Large intestine (tissue), 3 donors: ENCODE measurements at regions not wholly inside any gene's neighbourhood (a gene's known extent, or its start where the extent isn't known, plus 50 kb on each side); places are given as distances from the start of the nearest gene placed in this dataset.

Experiments used
- DNase-seq, 2 donors: peaks; one replicate each; pipeline versions ENCODE4 v3.0.0 to v3.0.0-alpha.2; 2013
- H3K27ac ChIP-seq: one replicate; pipeline ENCODE4 v1.5.1; 2013; ENCODE audit warnings: low read length
- H3K27me3 ChIP-seq: 2 replicates; pipeline ENCODE4 v1.6.1; 2013; ENCODE audit warnings: low read length; ENCODE audit not compliant: control insufficient read depth, insufficient read depth
- H3K36me3 ChIP-seq: 2 replicates; pipeline ENCODE4 v1.6.1; 2013; ENCODE audit warnings: low read length; ENCODE audit not compliant: control insufficient read depth, insufficient read depth
- H3K4me1 ChIP-seq: one replicate; pipeline ENCODE4 v1.6.1; 2013; ENCODE audit warnings: low read length; ENCODE audit not compliant: control insufficient read depth, insufficient read depth
- H3K4me3 ChIP-seq: one replicate; pipeline ENCODE4 v1.5.1; 2013; ENCODE audit warnings: low read length
- H3K9me3 ChIP-seq: one replicate; pipeline ENCODE4 v1.6.1; 2013; ENCODE audit warnings: mild to moderate bottlenecking, low read depth, low read length, moderate library complexity; ENCODE audit not compliant: control insufficient read depth
- WGBS: methylation state at CpG from one replicate; pipeline ENCODE4 v1.1.5; 2013; ENCODE audit warnings: low lambda C conversion rate; ENCODE audit not compliant: insufficient coverage; 5-methylcytosine and 5-hydroxymethylcytosine counted together

DNA sequence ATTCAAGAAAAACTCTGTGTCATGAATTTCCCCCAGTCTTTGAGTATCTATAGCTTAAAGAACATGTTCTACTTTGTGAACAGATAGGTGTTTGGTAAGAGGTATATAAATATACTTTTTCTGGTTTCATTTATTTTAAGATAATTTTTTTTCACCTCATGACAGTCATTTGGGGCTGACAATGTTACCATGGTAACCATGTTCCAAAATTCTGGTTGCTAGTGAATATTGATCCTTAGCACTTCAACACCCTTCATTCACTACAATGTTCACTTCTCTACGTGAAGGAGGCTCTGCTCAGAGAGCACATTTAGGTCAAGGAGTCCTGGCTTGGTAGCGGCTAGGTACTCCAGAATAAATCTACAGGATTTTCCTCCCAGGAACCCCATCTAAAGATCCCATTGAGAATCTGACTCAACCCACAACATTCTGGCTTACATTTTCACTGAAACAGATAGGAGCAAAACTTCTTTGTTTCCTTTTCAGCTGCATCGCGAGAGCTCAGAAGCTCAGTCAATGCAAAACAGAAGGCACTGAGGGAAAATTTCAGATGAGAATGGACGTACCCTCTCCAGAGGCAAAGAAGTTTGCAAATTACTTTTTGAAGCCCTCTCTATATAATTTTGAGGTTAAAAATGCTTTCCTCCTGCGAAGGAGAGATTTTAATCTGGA lies 93.6 kb downstream of the ARF6 start:
- no peak for DNase-seq

GRCh38 chr14:49988080-49988990 lies 95.5 kb downstream of the ARF6 start:
- peak overlapping the region; percentile 73 for H3K27ac ChIP-seq
- H3K4me3 ChIP-seq, result no peak overlapping the region
- H3K4me1 ChIP-seq, result peaks cover 50% of the 10 kb centered on the region
- H3K27me3 ChIP-seq, result no peaks in the 10 kb centered on the region
- no CpG with 5 or more reads among the region's 9 CpGs for WGBS
- H3K36me3 ChIP-seq, result no peaks in the 10 kb centered on the region
- no peaks in the 10 kb centered on the region for H3K9me3 ChIP-seq
- DNase-seq, result peak in 1 of 2 donors; percentile 54

More for the DNA sequence above, 93.6 kb downstream of the ARF6 start:
- Histone ChIP-seq H3K27me3 (no peaks in the 10 kb centered on the region), H3K4me3 (no peak overlapping the region), H3K36me3 (no peaks in the 10 kb centered on the region), H3K4me1 (peaks cover 48% of the 10 kb centered on the region), H3K9me3 (no peaks in the 10 kb centered on the region), H3K27ac (peak overlapping the region; percentile 87)
- WGBS, result no CpG with 5 or more reads among the region's 6 CpGs

DNA sequence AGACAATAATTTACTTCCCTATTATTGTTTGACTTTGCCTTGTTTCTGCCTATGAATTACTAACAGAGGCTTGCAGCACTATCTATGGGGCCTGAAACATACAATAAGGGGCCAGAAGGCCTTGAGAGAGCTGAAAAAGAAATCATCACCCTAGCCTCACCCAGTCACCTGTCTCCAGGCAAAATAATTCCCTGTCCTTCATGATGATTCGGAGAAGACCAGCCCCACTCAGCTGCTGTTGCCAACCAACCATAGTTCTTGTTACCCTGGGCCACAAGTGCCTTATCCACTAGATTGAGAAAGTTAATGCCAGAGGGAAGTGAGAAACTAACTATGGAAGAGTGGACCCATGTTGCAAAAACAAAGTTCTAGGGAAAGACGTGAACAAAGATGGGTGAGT lies 97.1 kb downstream of the ARF6 start:
- Histone ChIP-seq H3K27me3 (no peaks in the 10 kb centered on the region), H3K4me3 (no peak overlapping the region), H3K27ac (peak overlapping the region; percentile 83), H3K9me3 (no peaks in the 10 kb centered on the region), H3K4me1 (peaks cover 53% of the 10 kb centered on the region), H3K36me3 (no peaks in the 10 kb centered on the region)
- peak in 1 of 2 donors; percentile 79 for DNase-seq
- WGBS, result 71% methylated on average over 1 of the region's 2 CpGs

DNA sequence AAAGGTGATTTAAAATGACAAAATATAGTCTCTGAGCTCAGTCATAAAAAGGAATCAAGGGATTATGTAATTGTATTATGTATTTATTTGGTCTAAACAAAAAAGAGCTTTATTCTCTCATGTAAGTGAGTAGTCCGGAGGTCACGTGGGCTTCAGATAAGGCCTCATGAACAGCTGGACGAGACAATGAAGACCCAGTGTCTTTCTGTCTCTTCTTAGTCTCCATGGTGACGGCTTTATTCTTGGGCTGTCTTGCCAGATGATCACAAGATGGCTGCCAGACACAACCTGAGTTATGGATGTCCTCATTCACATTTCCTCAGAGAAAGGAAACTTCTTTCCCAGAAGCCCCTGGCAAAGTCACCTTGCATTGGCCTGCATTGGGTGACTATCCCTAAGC lies 98.6 kb downstream of the ARF6 start:
- H3K9me3 ChIP-seq, result no peaks in the 10 kb centered on the region
- H3K36me3 ChIP-seq, result no peaks in the 10 kb centered on the region
- H3K27me3 ChIP-seq, result no peaks in the 10 kb centered on the region
- H3K4me3 ChIP-seq, result no peak overlapping the region
- H3K4me1 ChIP-seq, result peaks cover 48% of the 10 kb centered on the region
- peak in 1 of 2 donors; percentile 31 for DNase-seq
- H3K27ac ChIP-seq, result no peak overlapping the region
- no CpG with 5 or more reads among the region's 4 CpGs for WGBS

DNA sequence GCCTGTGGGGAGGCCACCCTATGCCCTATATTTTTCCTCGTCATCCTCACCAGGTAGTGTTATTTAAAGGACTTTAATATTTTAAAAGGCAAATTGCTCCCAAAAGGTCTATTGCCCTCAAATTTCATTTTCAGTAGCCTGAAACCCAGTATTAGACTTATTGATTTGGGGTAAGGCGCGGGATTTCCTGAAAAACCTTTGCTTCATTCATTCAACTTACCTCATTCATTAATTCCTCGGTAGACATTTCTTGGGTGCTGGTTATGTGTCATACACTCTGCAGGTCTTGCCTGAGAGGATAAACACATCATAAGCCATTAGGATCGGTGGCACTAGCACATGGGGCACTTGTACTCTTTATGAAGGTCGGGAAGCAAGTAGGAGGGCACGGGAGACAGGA lies 99.2 kb downstream of the ARF6 start:
- Histone ChIP-seq H3K36me3 (no peaks in the 10 kb centered on the region), H3K27me3 (no peaks in the 10 kb centered on the region), H3K9me3 (no peaks in the 10 kb centered on the region), H3K4me3 (no peak overlapping the region), H3K4me1 (peaks cover 43% of the 10 kb centered on the region), H3K27ac (no peak overlapping the region)
- no peak for DNase-seq
- 100% methylated on average over 2 of the region's 7 CpGs for WGBS

DNA sequence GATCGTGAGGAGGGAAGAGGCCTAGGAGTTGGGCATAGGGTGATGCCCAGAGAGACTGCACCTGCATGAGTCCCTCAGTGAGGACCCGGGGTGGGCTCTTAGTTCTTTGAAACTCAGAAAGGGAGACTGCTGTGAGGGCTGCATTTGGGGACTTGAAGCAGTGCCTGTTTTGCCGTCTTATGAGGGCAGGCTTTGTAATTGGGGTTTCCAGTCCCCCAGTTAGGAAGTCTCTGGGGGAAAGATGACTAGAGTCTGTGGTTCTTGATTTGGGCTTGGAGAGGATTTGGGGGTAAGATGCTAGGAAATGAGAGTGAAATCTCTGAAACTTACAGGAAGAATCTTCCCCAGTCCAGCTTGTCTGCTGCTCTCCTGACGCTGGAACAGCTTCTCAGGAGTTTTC lies 99.6 kb downstream of the ARF6 start:
- DNase-seq, result no peak
- no peak overlapping the region for H3K4me3 ChIP-seq
- H3K9me3 ChIP-seq, result no peaks in the 10 kb centered on the region
- peaks cover 45% of the 10 kb centered on the region for H3K4me1 ChIP-seq
- H3K27me3 ChIP-seq, result no peaks in the 10 kb centered on the region
- no peak overlapping the region for H3K27ac ChIP-seq
- 80% methylated on average over 1 of the region's 4 CpGs for WGBS
- no peaks in the 10 kb centered on the region for H3K36me3 ChIP-seq

DNA sequence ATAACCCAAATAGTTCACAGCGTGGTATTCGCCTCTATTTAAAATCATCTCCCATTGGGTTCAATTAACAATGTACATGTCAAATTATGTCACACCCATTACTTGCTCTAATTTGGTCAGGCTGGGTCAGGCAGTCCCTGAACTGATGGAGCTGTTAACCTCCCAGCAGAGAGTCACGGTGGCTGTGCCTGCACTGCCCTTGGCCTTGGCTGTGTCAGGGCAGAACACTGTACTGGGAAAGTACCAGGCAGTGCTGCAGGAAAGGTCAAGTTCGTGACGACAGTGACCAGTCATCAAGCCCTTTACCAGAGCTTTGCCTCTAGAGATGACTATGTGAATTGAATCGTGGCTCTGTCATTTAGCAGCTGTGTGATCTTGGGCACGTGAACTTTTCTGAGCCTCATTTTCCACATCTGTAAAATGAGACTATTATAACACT lies 100.0 kb downstream of the ARF6 start:
- no peak for DNase-seq
- no CpG with 5 or more reads among the region's 7 CpGs for WGBS
- Histone ChIP-seq H3K27me3 (no peaks in the 10 kb centered on the region), H3K36me3 (no peaks in the 10 kb centered on the region), H3K4me1 (peaks cover 41% of the 10 kb centered on the region), H3K9me3 (no peaks in the 10 kb centered on the region), H3K4me3 (no peak overlapping the region), H3K27ac (no peak overlapping the region)

DNA sequence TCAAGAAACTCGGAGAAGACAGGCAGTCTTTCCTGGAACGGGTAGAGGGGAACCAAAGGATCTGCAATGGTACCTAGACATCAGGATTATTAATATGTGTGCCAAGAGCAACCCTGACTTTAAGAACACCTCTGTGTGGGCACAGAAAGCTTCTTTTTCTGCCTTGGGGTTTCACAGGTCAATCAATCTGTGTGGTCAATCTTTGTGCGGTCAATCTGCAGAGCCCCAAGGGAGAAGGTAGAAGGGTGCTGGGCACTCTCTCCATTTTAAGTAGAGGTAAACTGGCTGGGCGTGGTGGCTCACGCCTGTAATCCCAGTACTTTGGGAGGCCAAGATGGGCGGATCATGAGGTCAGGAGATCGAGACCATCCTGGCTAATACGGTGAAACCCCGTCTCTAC lies 100.7 kb downstream of the ARF6 start:
- no peak overlapping the region for H3K4me3 ChIP-seq
- no CpG with 5 or more reads among the region's 9 CpGs for WGBS
- H3K27ac ChIP-seq, result no peak overlapping the region
- H3K27me3 ChIP-seq, result no peaks in the 10 kb centered on the region
- H3K4me1 ChIP-seq, result peaks cover 34% of the 10 kb centered on the region
- no peaks in the 10 kb centered on the region for H3K9me3 ChIP-seq
- H3K36me3 ChIP-seq, result no peaks in the 10 kb centered on the region
- no peak for DNase-seq

DNA sequence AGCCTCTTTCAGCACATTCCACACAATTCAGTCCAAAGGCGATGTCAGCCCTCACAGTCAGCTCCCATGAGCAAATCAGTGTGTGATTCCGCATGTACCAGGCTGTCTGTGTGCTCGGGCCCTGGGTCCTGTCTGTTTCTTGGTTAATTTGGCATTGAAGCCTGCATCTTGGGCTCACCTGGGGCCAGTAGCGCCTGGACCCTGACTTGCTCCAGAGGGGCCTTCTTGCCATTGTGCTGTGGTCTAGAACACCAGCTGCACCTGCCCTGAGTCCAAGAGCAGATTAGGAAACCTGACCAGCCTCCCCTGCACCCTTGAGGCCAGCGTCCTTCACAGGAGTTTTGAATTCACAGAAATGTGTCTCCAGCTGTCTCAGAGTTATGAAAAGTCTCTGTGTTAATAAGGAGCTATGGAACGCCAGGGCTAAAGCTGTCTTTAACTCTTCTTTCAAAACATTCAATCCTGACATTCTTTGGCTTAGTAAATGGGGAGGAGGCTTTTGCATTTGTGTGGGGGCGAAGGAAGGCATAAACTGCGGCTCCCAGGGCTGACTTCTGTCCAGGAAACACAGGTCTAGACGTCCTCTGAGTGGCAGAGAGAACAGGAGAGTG lies 102.2 kb downstream of the ARF6 start:
- Histone ChIP-seq H3K4me1 (peaks cover 37% of the 10 kb centered on the region), H3K27ac (no peak overlapping the region), H3K36me3 (no peaks in the 10 kb centered on the region), H3K27me3 (no peaks in the 10 kb centered on the region), H3K9me3 (no peaks in the 10 kb centered on the region), H3K4me3 (no peak overlapping the region)
- no CpG with 5 or more reads among the region's 9 CpGs for WGBS
- no peak for DNase-seq

GRCh38 chr14:49997991-49998390 lies 105.1 kb downstream of the ARF6 start:
- no peaks in the 10 kb centered on the region for H3K36me3 ChIP-seq
- no peak overlapping the region for H3K4me3 ChIP-seq
- H3K4me1 ChIP-seq, result peaks cover 49% of the 10 kb centered on the region
- H3K27me3 ChIP-seq, result no peaks in the 10 kb centered on the region
- no peaks in the 10 kb centered on the region for H3K9me3 ChIP-seq
- DNase-seq, result no peak
- H3K27ac ChIP-seq, result no peak overlapping the region
- no CpG with 5 or more reads among the region's 4 CpGs for WGBS
